ENCODE measurements at regions not wholly inside any gene's neighbourhood (a gene's known extent, or its start where the extent isn't known, plus 50 kb on each side); places are given as distances from the start of the nearest gene placed in this dataset.

DNA sequence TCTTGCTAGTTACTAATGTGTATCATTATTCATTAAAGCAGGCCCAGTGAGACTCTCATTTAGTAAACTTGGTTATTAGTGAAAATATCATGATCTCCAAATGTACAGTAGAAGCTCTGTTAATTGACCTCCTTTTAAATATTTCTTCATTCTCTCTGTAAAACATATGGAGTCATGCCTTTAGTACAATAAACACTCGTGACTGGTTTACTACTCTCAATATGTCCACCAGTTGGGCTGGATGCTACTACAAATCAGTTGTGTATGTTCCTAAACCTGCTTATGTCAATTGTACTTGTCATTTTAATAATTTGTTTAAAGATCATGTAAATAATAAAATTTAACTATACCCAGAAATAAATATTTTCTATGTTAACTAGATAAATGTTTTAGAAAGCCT lies 68.6 kb upstream of the COMTD1 start:
- Histone ChIP-seq H3K27ac (no peak overlapping the region), H3K4me3 (no peak overlapping the region), H3K36me3 (no peaks in the 10 kb centered on the region), H3K27me3 (no peaks in the 10 kb centered on the region), H3K9me3 (replicated peaks) (peaks cover 5% of the 10 kb centered on the region), H3K4me1 (no peaks in the 10 kb centered on the region)
- no peak for DNase-seq

GRCh38 chr10:75303045-75303777 lies 67.5 kb upstream of the COMTD1 start:
- Histone ChIP-seq H3K4me3 (no peak overlapping the region), H3K27ac (no peak overlapping the region), H3K9me3 (replicated peaks) (peaks cover 5% of the 10 kb centered on the region), H3K36me3 (no peaks in the 10 kb centered on the region), H3K27me3 (no peaks in the 10 kb centered on the region), H3K4me1 (no peaks in the 10 kb centered on the region)
- no peak for DNase-seq

- H3K4me3 ChIP-seq: no peak overlapping the region
- no peaks in the 10 kb centered on the region for H3K4me1 ChIP-seq
- H3K27ac ChIP-seq: no peak overlapping the region
- H3K9me3 ChIP-seq (replicated peaks): peaks cover 5% of the 10 kb centered on the region; the same call in 1 of the 2 replicates
- H3K27me3 ChIP-seq: no peaks in the 10 kb centered on the region
- DNase-seq: no peak
- no peaks in the 10 kb centered on the region for H3K36me3 ChIP-seq
These were observed 66.3 kb upstream of the COMTD1 start for GRCh38 chr10:75302029-75302428.

GRCh38 chr10:75297021-75297599 lies 61.4 kb upstream of the COMTD1 start:
- 0 out of 2 replicates have a peak, but pooled peaks cover 2% of the 10 kb centered on the region for H3K4me1 ChIP-seq
- no peak for DNase-seq
- H3K36me3 ChIP-seq: no peaks in the 10 kb centered on the region
- H3K27ac ChIP-seq: no peak overlapping the region
- no peaks in the 10 kb centered on the region for H3K27me3 ChIP-seq
- no peaks in the 10 kb centered on the region for H3K9me3 ChIP-seq (replicated peaks)
- H3K4me3 ChIP-seq: no peak overlapping the region

GRCh38 chr10:75295868-75296441 lies 60.2 kb upstream of the COMTD1 start:
- Histone ChIP-seq H3K36me3 (no peaks in the 10 kb centered on the region), H3K27ac (no peak overlapping the region), H3K4me3 (peak overlapping the region; percentile 69), H3K9me3 (replicated peaks) (no peaks in the 10 kb centered on the region), H3K27me3 (no peaks in the 10 kb centered on the region), H3K4me1 (0 out of 2 replicates have a peak, but pooled peaks cover 2% of the 10 kb centered on the region)
- no peak for DNase-seq

- peak overlapping the region; percentile 69 for H3K4me3 ChIP-seq
- no peaks in the 10 kb centered on the region for H3K36me3 ChIP-seq
- H3K27me3 ChIP-seq: no peaks in the 10 kb centered on the region
- 0 out of 2 replicates have a peak, but pooled peaks cover 2% of the 10 kb centered on the region for H3K4me1 ChIP-seq
- H3K9me3 ChIP-seq (replicated peaks): no peaks in the 10 kb centered on the region
- peak; percentile 57 to 63 for DNase-seq
- no peak overlapping the region for H3K27ac ChIP-seq
These were observed 59.3 kb upstream of the COMTD1 start for GRCh38 chr10:75294866-75295701.

DNA sequence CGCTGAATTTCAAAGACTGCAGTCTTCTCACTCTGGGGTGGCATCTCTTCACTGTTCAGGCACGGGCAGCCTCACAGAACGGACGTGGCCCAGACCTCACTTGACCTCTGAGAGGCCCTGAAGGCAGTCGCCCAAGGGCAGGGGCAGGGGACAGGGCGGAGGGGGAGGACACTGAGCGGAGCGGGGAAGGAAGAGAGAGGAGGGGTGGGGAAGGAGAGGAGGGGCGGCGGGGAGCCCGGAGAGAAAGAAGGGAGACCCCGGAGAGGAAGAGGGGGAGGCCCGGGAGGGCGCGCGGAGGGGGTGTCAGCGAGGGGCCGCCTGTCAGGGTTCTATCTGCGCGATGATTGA lies 58.7 kb upstream of the COMTD1 start:
- no peak for DNase-seq
- Histone ChIP-seq H3K36me3 (no peaks in the 10 kb centered on the region), H3K9me3 (replicated peaks) (no peaks in the 10 kb centered on the region), H3K27me3 (no peaks in the 10 kb centered on the region), H3K27ac (no peak overlapping the region), H3K4me1 (0 out of 2 replicates have a peak, but pooled peaks cover 2% of the 10 kb centered on the region), H3K4me3 (peak overlapping the region; percentile 69)

DNA sequence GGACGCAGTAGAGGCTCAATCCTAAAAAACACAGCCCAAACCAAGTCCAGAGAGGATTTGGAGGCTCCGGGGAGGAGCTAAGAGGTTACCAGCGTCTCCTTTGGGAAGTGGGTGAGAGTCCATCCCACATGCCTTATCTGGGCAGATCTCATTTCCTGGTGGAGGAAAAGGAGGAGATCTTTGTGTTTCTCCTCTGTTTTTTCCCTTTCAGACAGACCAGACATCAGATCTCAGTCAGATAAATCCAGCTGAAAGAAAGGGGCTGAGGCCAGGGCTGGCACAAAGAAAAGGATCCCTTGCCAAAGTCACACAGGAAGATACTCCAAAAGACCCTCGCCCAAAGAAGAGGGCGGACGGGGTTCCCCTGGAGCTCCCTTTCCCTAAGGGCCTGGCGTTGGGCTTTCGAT lies 58.3 kb upstream of the COMTD1 start:
- H3K36me3 ChIP-seq: no peaks in the 10 kb centered on the region
- H3K4me1 ChIP-seq: 0 out of 2 replicates have a peak, but pooled peaks cover 2% of the 10 kb centered on the region
- DNase-seq: no peak
- no peaks in the 10 kb centered on the region for H3K27me3 ChIP-seq
- no peak overlapping the region for H3K4me3 ChIP-seq
- H3K9me3 ChIP-seq (replicated peaks): no peaks in the 10 kb centered on the region
- no peak overlapping the region for H3K27ac ChIP-seq

GRCh38 chr10:75293446-75293820 lies 57.7 kb upstream of the COMTD1 start:
- DNase-seq: no peak
- no peaks in the 10 kb centered on the region for H3K36me3 ChIP-seq
- no peaks in the 10 kb centered on the region for H3K27me3 ChIP-seq
- no peaks in the 10 kb centered on the region for H3K9me3 ChIP-seq (replicated peaks)
- H3K4me3 ChIP-seq: no peak overlapping the region
- no peak overlapping the region for H3K27ac ChIP-seq
- 0 out of 2 replicates have a peak, but pooled peaks cover 2% of the 10 kb centered on the region for H3K4me1 ChIP-seq

GRCh38 chr10:75292794-75293445 lies 57.2 kb upstream of the COMTD1 start:
- no peaks in the 10 kb centered on the region for H3K9me3 ChIP-seq (replicated peaks)
- no peaks in the 10 kb centered on the region for H3K27me3 ChIP-seq
- DNase-seq: no peak
- H3K4me1 ChIP-seq: 0 out of 2 replicates have a peak, but pooled peaks cover 2% of the 10 kb centered on the region
- H3K4me3 ChIP-seq: no peak overlapping the region
- H3K27ac ChIP-seq: no peak overlapping the region
- H3K36me3 ChIP-seq: no peaks in the 10 kb centered on the region

DNA sequence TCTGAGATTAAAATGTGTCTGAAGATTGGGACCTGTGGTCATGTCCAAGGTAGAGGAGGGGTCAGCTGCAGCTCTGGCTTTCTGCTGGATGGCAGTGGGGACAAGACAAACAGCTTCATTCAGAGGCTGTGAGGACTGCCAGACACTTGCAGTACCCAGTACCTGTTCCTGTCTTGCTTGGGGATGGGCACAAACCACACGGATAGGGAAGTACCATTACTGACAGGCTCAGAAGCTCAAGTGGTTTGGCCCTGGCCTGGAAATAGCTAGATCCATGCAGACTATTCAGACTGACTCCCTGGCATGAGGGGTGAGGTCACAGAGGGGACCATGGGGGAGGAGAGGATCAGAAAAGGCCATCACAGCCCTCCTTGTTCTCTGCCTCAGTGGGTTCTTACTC lies 56.0 kb upstream of the COMTD1 start:
- H3K4me1 ChIP-seq: peaks cover 6% of the 10 kb centered on the region; the same call in 1 of the 2 replicates
- H3K4me3 ChIP-seq: no peak overlapping the region
- no peaks in the 10 kb centered on the region for H3K36me3 ChIP-seq
- no peaks in the 10 kb centered on the region for H3K27me3 ChIP-seq
- H3K9me3 ChIP-seq (replicated peaks): no peaks in the 10 kb centered on the region
- no peak overlapping the region for H3K27ac ChIP-seq
- no peak for DNase-seq

GRCh38 chr10:75288140-75288711 lies 52.5 kb upstream of the COMTD1 start:
- no peaks in the 10 kb centered on the region for H3K36me3 ChIP-seq
- H3K9me3 ChIP-seq (replicated peaks): no peaks in the 10 kb centered on the region
- DNase-seq: no peak
- H3K27ac ChIP-seq: no peak overlapping the region
- H3K4me3 ChIP-seq: no peak overlapping the region
- H3K4me1 ChIP-seq: peaks cover 6% of the 10 kb centered on the region; the same call in 1 of the 2 replicates
- H3K27me3 ChIP-seq: no peaks in the 10 kb centered on the region

DNA sequence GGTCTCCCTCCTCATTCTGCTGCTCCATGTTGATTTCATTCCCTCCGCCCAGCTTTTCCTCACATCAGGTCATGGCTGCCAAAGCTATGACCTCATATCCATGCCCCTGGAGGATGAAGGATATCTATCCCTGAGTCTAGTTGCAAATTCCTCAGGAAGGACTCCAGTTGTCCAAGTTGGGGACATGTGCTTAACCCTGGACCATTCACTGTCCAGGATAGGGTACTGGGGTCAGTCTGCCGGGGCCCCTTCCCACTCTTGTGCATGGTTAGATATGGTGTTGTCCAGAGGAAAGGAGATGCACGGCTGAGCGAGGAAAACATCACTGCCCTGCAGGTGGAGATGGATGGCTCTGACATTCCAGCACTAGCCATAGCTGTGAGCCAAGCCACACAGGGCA lies 51.9 kb upstream of the COMTD1 start:
- Histone ChIP-seq H3K4me1 (peaks cover 6% of the 10 kb centered on the region; the same call in 1 of the 2 replicates), H3K27me3 (no peaks in the 10 kb centered on the region), H3K27ac (no peak overlapping the region), H3K36me3 (no peaks in the 10 kb centered on the region), H3K9me3 (replicated peaks) (no peaks in the 10 kb centered on the region), H3K4me3 (no peak overlapping the region)
- no peak for DNase-seq

GRCh38 chr10:75286901-75287300 lies 51.1 kb upstream of the COMTD1 start:
- DNase-seq: no peak
- Histone ChIP-seq H3K9me3 (replicated peaks) (no peaks in the 10 kb centered on the region), H3K27me3 (no peaks in the 10 kb centered on the region), H3K4me3 (no peak overlapping the region), H3K4me1 (peaks cover 6% of the 10 kb centered on the region; the same call in 1 of the 2 replicates), H3K27ac (no peak overlapping the region), H3K36me3 (no peaks in the 10 kb centered on the region)
